Testis (tissue), 2 donors: ENCODE measurements at regions not wholly inside any gene's neighbourhood (a gene's known extent, or its start where the extent isn't known, plus 50 kb on each side); places are given as distances from the start of the nearest gene placed in this dataset.

Experiments
- DNase-seq: peaks from one replicate; pipeline ENCODE4 v3.0.0-alpha.2; 2019
- H3K27ac ChIP-seq, 2 donors: fragments of 200-600 bp; sonication (generic); one replicate each; pipeline ENCODE4 v1.5.1; 2019
- H3K27me3 ChIP-seq: fragments of 200-600 bp; sonication (generic); one replicate; pipeline ENCODE4 v1.5.1; 2019
- H3K36me3 ChIP-seq: fragments of 200-600 bp; sonication (generic); one replicate; pipeline ENCODE4 v1.5.1; 2017; ENCODE audit warnings: low read depth; ENCODE audit errors: missing control alignments
- H3K4me1 ChIP-seq: fragments of 200-600 bp; sonication (generic); one replicate; pipeline ENCODE4 v1.5.1; 2019
- H3K4me3 ChIP-seq, 2 donors: fragments of 200-600 bp; sonication (generic); one replicate each; pipeline ENCODE4 v1.5.1; 2017 to 2019
- H3K9me3 ChIP-seq: fragments of 200-600 bp; sonication (generic); one replicate; pipeline ENCODE4 v1.5.1; 2017
- CTCF ChIP-seq, 3 experiments: fragments of 450-650 bp in 2 of 3; fragments of 200-600 bp in 1 of 3; sonication (generic) in 1 of 3; IDR thresholded peaks; one replicate each; pipeline ENCODE4 v1.5.1; 2016 to 2019; ENCODE audit warnings: antibody characterized with exemption in 3 of 3, mild to moderate bottlenecking in 2 of 3, moderate library complexity in 1 of 3
- POLR2A ChIP-seq: fragments of 450-650 bp; IDR thresholded peaks from one replicate; pipeline ENCODE4 v1.6.1; 2017; ENCODE audit warnings: antibody characterized with exemption, mild to moderate bottlenecking, moderate library complexity
- WGBS, 2 donors: methylation state at CpG; one replicate each; pipeline ENCODE4 v1.1.5; 2018; 5-methylcytosine and 5-hydroxymethylcytosine counted together
- intact Hi-C: fragments of 100-400 bp; cut with DNase I; formaldehyde crosslinking; loops from one replicate; pipeline ENCODE4 v1.15.1; 2023; ENCODE audit warnings: low total_unique reads

DNA sequence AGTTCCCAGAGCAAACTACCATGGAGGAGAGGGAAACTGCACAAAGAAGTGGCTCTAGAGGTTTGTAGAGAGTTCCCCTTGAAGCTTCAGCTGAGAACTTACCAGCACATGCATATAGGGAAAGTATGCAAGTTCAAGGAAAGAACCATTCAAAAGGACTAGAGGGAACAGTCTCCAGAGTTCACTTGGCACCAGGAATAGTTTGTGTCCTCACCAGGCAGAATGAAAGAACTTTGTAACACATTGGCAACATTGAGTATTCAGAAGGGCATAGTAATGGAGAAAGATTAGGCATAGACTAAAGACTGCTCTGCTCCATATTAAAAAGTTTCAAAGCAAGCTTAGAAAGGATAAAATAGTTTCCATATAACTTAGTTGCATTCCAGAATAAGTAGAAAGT lies 155.4 kb upstream of the TOM1L1 start:
- intact Hi-C loops: no loop called here
- Histone ChIP-seq H3K27me3 (no peaks in the 10 kb centered on the region), H3K9me3 (no peaks in the 10 kb centered on the region), H3K27ac (no peak overlapping the region), H3K4me1 (no peaks in the 10 kb centered on the region), H3K4me3 (no peak overlapping the region), H3K36me3 (no peaks in the 10 kb centered on the region)
- TF ChIP-seq CTCF (IDR thresholded peaks at IDR 0.05) (no peak), POLR2A (no peak)
- DNase-seq: no peak

DNA sequence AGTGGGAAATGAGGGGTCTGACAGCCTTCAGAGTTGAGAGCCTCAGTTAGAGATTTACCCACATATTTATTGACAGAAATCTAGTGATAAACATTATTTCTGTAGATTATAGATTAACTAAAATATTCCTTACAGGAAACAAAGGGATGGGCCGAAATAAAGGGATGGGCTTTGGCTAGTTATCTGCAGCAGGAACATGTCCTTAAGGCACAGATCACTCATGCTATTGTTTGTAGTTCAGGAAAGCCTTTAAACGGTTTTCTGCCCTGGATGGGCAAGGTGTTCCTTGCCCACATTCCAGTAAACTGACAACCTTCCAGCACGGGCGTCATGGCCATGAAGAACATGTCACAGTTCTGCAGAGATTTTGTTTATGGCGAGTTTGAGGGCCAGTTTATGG lies 154.8 kb upstream of the TOM1L1 start:
- Histone ChIP-seq H3K4me1 (no peaks in the 10 kb centered on the region), H3K27me3 (no peaks in the 10 kb centered on the region), H3K9me3 (no peaks in the 10 kb centered on the region), H3K4me3 (no peak overlapping the region), H3K27ac (no peak overlapping the region), H3K36me3 (no peaks in the 10 kb centered on the region)
- TF ChIP-seq POLR2A (no peak), CTCF (IDR thresholded peaks at IDR 0.05) (no peak)
- 75 to 79% methylated on average over 5 of the region's 5 CpGs for whole genome bisulfite sequencing, 2 donors
- intact Hi-C loops: no loop called here
- DNase-seq: no peak

GRCh38 chr17:54749157-54749556 lies 151.5 kb upstream of the TOM1L1 start:
- no peak overlapping the region for H3K4me3 ChIP-seq
- no peak for DNase-seq
- no peaks in the 10 kb centered on the region for H3K9me3 ChIP-seq
- 45 to 50% methylated on average over 1 of the region's 1 CpG for WGBS, 2 donors
- H3K27me3 ChIP-seq: no peaks in the 10 kb centered on the region
- H3K27ac ChIP-seq: no peak overlapping the region
- no peak for TF ChIP-seq POLR2A
- no peak for TF ChIP-seq CTCF (IDR thresholded peaks at IDR 0.05)
- no peaks in the 10 kb centered on the region for H3K36me3 ChIP-seq
- intact Hi-C loops: no loop called here
- H3K4me1 ChIP-seq: no peaks in the 10 kb centered on the region

GRCh38 chr17:54754560-54754959 lies 146.1 kb upstream of the TOM1L1 start:
- 63 to 68% methylated on average over 15 of the region's 15 CpGs for WGBS, 2 donors
- no peaks in the 10 kb centered on the region for H3K36me3 ChIP-seq

More at GRCh38 chr17:54754560-54754959, 146.1 kb upstream of the TOM1L1 start:
- Histone ChIP-seq H3K27ac (no peak overlapping the region), H3K4me3 (no peak overlapping the region), H3K9me3 (no peaks in the 10 kb centered on the region), H3K27me3 (no peaks in the 10 kb centered on the region), H3K4me1 (no peaks in the 10 kb centered on the region)
- peak; percentile 17 for DNase-seq
- no peak for TF ChIP-seq CTCF (IDR thresholded peaks at IDR 0.05)
- TF ChIP-seq POLR2A: no peak
- intact Hi-C loops: no loop called here
